NCI-H69 (cell line): ENCODE measurements at regions not wholly inside any gene's neighbourhood (a gene's known extent, or its start where the extent isn't known, plus 50 kb on each side); places are given as distances from the start of the nearest gene placed in this dataset.

ENCODE experiments used
- DNase-seq: peaks from one replicate; lab custom pipeline; 2025; lab: John Stamatoyannopoulos, UW

- no peak for DNase-seq
Observed at GRCh38 chr6:121499666-121500065, 64.2 kb downstream of the GJA1 start.

GRCh38 chr6:121503589-121503991 is 68.1 kb downstream of the GJA1 start:
- DNase-seq, result no peak

GRCh38 chr6:121504227-121504626 is 68.8 kb downstream of the GJA1 start:
- DNase-seq, result peak; percentile 26

GRCh38 chr6:121505284-121505683 is 69.8 kb downstream of the GJA1 start:
- no peak for DNase-seq

GRCh38 chr6:121506761-121507754 is 71.6 kb downstream of the GJA1 start:
- no peak for DNase-seq

- no peak for DNase-seq
Observed at GRCh38 chr6:121510568-121511177, 75.2 kb downstream of the GJA1 start.

GRCh38 chr6:121515630-121516265 is 80.3 kb downstream of the GJA1 start:
- DNase-seq, result no peak

GRCh38 chr6:121516331-121516730 is 80.9 kb downstream of the GJA1 start:
- no peak for DNase-seq

- no peak for DNase-seq
Observed at GRCh38 chr6:121520337-121521163, 85.1 kb downstream of the GJA1 start.

GRCh38 chr6:121521164-121521555 is 85.7 kb downstream of the GJA1 start:
- DNase-seq, result no peak

GRCh38 chr6:121522265-121522664 is 86.8 kb downstream of the GJA1 start:
- no peak for DNase-seq

GRCh38 chr6:121522771-121523386 is 87.4 kb downstream of the GJA1 start:
- no peak for DNase-seq

- DNase-seq, result no peak
Observed at GRCh38 chr6:121523628-121524027, 88.2 kb downstream of the GJA1 start.

GRCh38 chr6:121526282-121526681 is 90.8 kb downstream of the GJA1 start:
- DNase-seq, result no peak

GRCh38 chr6:121531658-121532169 is 96.3 kb downstream of the GJA1 start:
- DNase-seq, result peak; percentile 99

- peak; percentile 93 for DNase-seq
Observed at GRCh38 chr6:121533321-121533841, 97.9 kb downstream of the GJA1 start.

- DNase-seq, result no peak
Observed at GRCh38 chr6:121535777-121536176, 100.3 kb downstream of the GJA1 start.

GRCh38 chr6:121536345-121536744 is 100.9 kb downstream of the GJA1 start:
- DNase-seq, result no peak

- DNase-seq, result peak; percentile 47
Observed at GRCh38 chr6:121539439-121539838, 104.0 kb downstream of the GJA1 start.

GRCh38 chr6:121540210-121540609 is 104.8 kb downstream of the GJA1 start:
- DNase-seq, result peak; percentile 43

- DNase-seq, result no peak
Observed at GRCh38 chr6:121544691-121545090, 109.2 kb downstream of the GJA1 start.
